ENCODE measurements at regions not wholly inside any gene's neighbourhood (a gene's known extent, or its start where the extent isn't known, plus 50 kb on each side); places are given as distances from the start of the nearest gene placed in this dataset.
"Not testable (repeated sequence)": the region's sequence is repeated elsewhere in the genome, so short reads cannot be mapped to it uniquely, and the experiment has no call there.

DNA sequence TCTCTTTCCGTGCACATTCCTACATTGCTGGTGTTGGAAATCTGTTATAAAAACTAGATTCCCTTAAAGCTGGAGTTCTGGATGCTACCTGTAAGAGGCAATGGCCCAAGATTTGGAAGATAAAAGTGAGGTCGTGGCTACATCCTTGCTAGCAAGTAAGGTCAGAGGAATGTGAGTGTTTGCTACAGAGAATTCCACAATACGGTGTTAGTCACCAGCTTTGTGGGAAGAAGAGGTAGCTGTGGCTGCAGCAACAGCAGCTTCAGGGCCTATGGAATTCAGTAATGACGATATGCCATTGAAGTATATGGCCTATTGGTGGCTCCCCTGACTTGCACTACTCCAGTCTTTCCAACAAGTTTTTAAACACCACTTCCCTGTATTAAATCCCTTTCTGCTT is 227.7 kb upstream of the TMEM260 start:
- Histone ChIP-seq H3K36me3 (peaks cover 0 to 3% (median 0%) of the 10 kb centered on the region in 11 experiments; a peak in 3 of 22 replicates), H3K27me3 (no peaks in the 10 kb centered on the region), H3K4me3 (no peak overlapping the region), H3K27ac (no peak overlapping the region), H3K4me1 (peaks cover 0 to 4% (median 0%) of the 10 kb centered on the region in 10 experiments; a peak in 1 of 20 replicates), H3K4me2 (no peak overlapping the region), H3K9me3 (replicated peaks in 1 of 11) (peaks cover 0 to 22% (median 17%) of the 10 kb centered on the region in 11 experiments; a peak in 17 of 22 replicates), H4K20me1 (no peaks in the 10 kb centered on the region), H3K9ac (no peak overlapping the region)
- TF ChIP-seq Cebpa-rat (IDR thresholded peaks at IDR 0.05): no peak

GRCh38 chr14:56352999-56353398 is 226.6 kb upstream of the TMEM260 start:
- H3K36me3 ChIP-seq: peaks cover 0 to 3% (median 0%) of the 10 kb centered on the region in 11 experiments; a peak in 3 of 22 replicates
- no peaks in the 10 kb centered on the region for H4K20me1 ChIP-seq
- H3K4me3 ChIP-seq: no peak overlapping the region
- no peaks in the 10 kb centered on the region for H3K27me3 ChIP-seq
- no peak overlapping the region for H3K4me2 ChIP-seq
- peaks cover 0 to 22% (median 17%) of the 10 kb centered on the region in 11 experiments; a peak in 17 of 22 replicates for H3K9me3 ChIP-seq (replicated peaks in 1 of 11)
- no peak overlapping the region for H3K9ac ChIP-seq
- H3K4me1 ChIP-seq: peaks cover 0 to 4% (median 0%) of the 10 kb centered on the region in 10 experiments; a peak in 1 of 20 replicates
- no peak for TF ChIP-seq Cebpa-rat (IDR thresholded peaks at IDR 0.05)
- no peak overlapping the region for H3K27ac ChIP-seq

DNA sequence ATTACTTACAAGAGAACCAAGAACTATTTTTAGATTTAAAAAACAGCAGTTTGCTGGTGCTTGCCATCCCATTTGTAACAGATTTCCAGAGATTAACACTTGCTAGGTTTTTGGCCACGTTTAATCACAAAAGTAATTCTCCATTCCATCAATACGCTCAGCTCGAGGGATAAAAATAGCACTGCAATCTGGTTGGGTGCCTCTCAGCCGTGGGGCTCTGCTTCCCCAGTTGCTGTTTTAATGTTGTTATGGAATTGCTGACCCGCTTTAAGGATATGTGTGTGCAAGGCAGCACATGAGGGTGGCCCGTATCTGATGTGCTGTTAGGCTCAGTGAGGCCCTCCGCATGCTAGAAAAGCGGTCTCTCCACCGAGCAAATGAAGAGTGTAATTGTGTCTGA is 222.2 kb upstream of the TMEM260 start:
- Histone ChIP-seq H3K4me2 (no peak overlapping the region), H3K4me1 (peaks cover 0 to 5% (median 0%) of the 10 kb centered on the region in 10 experiments; a peak in 5 of 20 replicates), H3K27ac (no peak overlapping the region)

GRCh38 chr14:56358275-56358674 is 221.3 kb upstream of the TMEM260 start:
- H3K27ac ChIP-seq: no peak overlapping the region
- no peak for TF ChIP-seq Cebpa-rat (IDR thresholded peaks at IDR 0.05)
- no peak overlapping the region for H3K4me3 ChIP-seq
- no peak overlapping the region for H3K4me2 ChIP-seq
- no peaks in the 10 kb centered on the region for H3K36me3 ChIP-seq
- H4K20me1 ChIP-seq: no peaks in the 10 kb centered on the region
- peaks cover 0 to 5% (median 0%) of the 10 kb centered on the region in 10 experiments; a peak in 5 of 20 replicates for H3K4me1 ChIP-seq
- H3K9ac ChIP-seq: no peak overlapping the region
- H3K9me3 ChIP-seq (replicated peaks in 1 of 11): 0 out of 22 replicates have a peak, but pooled peaks cover 0 to 4% (median 0%) of the 10 kb centered on the region in 11 experiments
- no peaks in the 10 kb centered on the region for H3K27me3 ChIP-seq

More for the DNA sequence above, 222.2 kb upstream of the TMEM260 start:
- Histone ChIP-seq H3K9ac (no peak overlapping the region), H3K27me3 (no peaks in the 10 kb centered on the region), H4K20me1 (no peaks in the 10 kb centered on the region), H3K4me3 (no peak overlapping the region), H3K9me3 (replicated peaks in 1 of 11) (no peaks in the 10 kb centered on the region), H3K36me3 (no peaks in the 10 kb centered on the region)
- TF ChIP-seq Cebpa-rat (IDR thresholded peaks at IDR 0.05): no peak

- peak overlapping the region in 3 of 11 experiments; percentile 17 to 47 (median 38); a peak in 2 of 22 replicates for H3K4me2 ChIP-seq
- H3K27ac ChIP-seq: no peak overlapping the region
- no peaks in the 10 kb centered on the region for H3K36me3 ChIP-seq
- H3K4me1 ChIP-seq: peaks cover 0 to 5% (median 0%) of the 10 kb centered on the region in 10 experiments; a peak in 5 of 20 replicates
- H4K20me1 ChIP-seq: no peaks in the 10 kb centered on the region
- no peaks in the 10 kb centered on the region for H3K27me3 ChIP-seq
- TF ChIP-seq Cebpa-rat (IDR thresholded peaks at IDR 0.05): no peak
- H3K4me3 ChIP-seq: no peak overlapping the region
- 0 out of 22 replicates have a peak, but pooled peaks cover 0 to 4% (median 0%) of the 10 kb centered on the region in 11 experiments for H3K9me3 ChIP-seq (replicated peaks in 1 of 11)
- H3K9ac ChIP-seq: no peak overlapping the region
Measured at GRCh38 chr14:56358851-56359614, 220.6 kb upstream of the TMEM260 start.

- H3K27me3 ChIP-seq, H3K9ac ChIP-seq, H3K4me2 ChIP-seq, H3K4me1 ChIP-seq, H3K4me3 ChIP-seq, H4K20me1 ChIP-seq, H3K36me3 ChIP-seq, H3K27ac ChIP-seq: not testable (repeated sequence)
- peaks cover 6 to 29% (median 16%) of the 10 kb centered on the region in 11 experiments; a peak in 21 of 22 replicates for H3K9me3 ChIP-seq (replicated peaks in 1 of 11)
Measured at GRCh38 chr14:56365663-56366062, 213.9 kb upstream of the TMEM260 start.

GRCh38 chr14:56367416-56367815 is 212.2 kb upstream of the TMEM260 start:
- Histone ChIP-seq H3K4me3 (no peak overlapping the region), H4K20me1 (no peaks in the 10 kb centered on the region), H3K4me1 (peaks cover 0 to 7% (median 0%) of the 10 kb centered on the region in 10 experiments; a peak in 1 of 20 replicates), H3K4me2 (no peak overlapping the region), H3K9ac (no peak overlapping the region), H3K9me3 (replicated peaks in 1 of 11) (peaks cover 24 to 46% (median 34%) of the 10 kb centered on the region in 11 experiments), H3K36me3 (peaks cover 0 to 6% (median 0%) of the 10 kb centered on the region in 11 experiments; a peak in 1 of 22 replicates), H3K27ac (no peak overlapping the region), H3K27me3 (no peaks in the 10 kb centered on the region)
- TF ChIP-seq Cebpa-rat (IDR thresholded peaks at IDR 0.05): no peak

DNA sequence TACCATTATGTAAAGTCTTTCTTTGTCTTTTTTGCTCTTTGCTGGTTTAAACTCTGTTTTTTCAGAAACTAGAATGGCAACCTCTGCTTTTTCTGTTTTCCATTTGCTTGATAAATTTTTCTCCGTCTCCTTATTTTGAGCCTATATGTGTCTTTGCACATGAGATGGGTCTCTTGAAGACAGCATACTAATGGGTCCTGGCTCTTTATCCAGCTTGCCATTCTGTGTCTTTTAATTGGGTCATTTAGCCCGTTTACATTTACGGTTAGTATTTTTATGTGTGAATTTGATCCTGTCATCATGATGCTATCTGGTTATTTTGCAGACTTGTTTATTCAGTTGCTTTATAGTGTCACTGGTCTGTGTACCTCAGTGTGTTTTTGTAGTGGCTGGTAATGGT is 207.9 kb upstream of the TMEM260 start:
- H3K4me3 ChIP-seq: no peak overlapping the region
- peaks cover 45 to 61% (median 53%) of the 10 kb centered on the region in 11 experiments for H3K9me3 ChIP-seq (replicated peaks in 1 of 11)
- no peaks in the 10 kb centered on the region for H4K20me1 ChIP-seq
- peaks cover 0 to 12% (median 0%) of the 10 kb centered on the region in 10 experiments; a peak in 4 of 20 replicates for H3K4me1 ChIP-seq
- H3K27me3 ChIP-seq: no peaks in the 10 kb centered on the region
- peaks cover 0 to 13% (median 0%) of the 10 kb centered on the region in 11 experiments; a peak in 3 of 22 replicates for H3K36me3 ChIP-seq
- no peak overlapping the region for H3K4me2 ChIP-seq
- H3K9ac ChIP-seq: no peak overlapping the region
- no peak overlapping the region for H3K27ac ChIP-seq
- TF ChIP-seq Cebpa-rat (IDR thresholded peaks at IDR 0.05): no peak

DNA sequence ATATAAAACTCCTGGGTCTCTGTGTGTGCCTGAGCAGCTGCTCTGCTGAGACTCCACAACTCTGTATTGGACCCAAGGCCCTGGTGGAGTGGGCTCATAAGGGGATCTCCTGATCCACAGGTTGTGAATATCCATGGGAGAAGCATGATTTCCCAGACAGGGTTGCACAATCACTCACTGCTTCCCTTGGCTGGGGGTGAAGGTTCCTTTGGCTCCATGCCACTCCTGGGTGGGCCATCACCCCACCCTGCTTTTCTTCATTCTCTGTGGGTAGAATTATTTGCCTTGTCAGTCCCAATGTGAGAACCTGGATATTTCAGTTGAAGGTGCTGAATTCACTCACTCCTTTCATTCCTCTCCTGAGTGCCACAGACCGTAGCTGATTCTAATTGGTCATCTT is 205.2 kb upstream of the TMEM260 start:
- Histone ChIP-seq H4K20me1 (no peaks in the 10 kb centered on the region), H3K27ac (no peak overlapping the region), H3K9ac (no peak overlapping the region), H3K27me3 (no peaks in the 10 kb centered on the region), H3K4me3 (no peak overlapping the region), H3K36me3 (peaks cover 0 to 13% (median 0%) of the 10 kb centered on the region in 11 experiments; a peak in 3 of 22 replicates), H3K9me3 (replicated peaks in 1 of 11) (peaks cover 36 to 51% (median 46%) of the 10 kb centered on the region in 11 experiments), H3K4me2 (no peak overlapping the region), H3K4me1 (peaks cover 0 to 35% (median 0%) of the 10 kb centered on the region in 10 experiments; a peak in 7 of 20 replicates)
- 0 out of 22 replicates have a peak, but pooled peaks of 1 of the 11 experiments have one; percentile 30 for TF ChIP-seq Cebpa-rat (IDR thresholded peaks at IDR 0.05)

Measured in BLaER1 treated with 17β-estradiol and CSF1 and Interleukin-3, amounts not matched to agents 10 nM and 100 nM (cell line).